IMR-90 (cell line): ENCODE measurements at regions not wholly inside any gene's neighbourhood (a gene's known extent, or its start where the extent isn't known, plus 50 kb on each side); places are given as distances from the start of the nearest gene placed in this dataset.
"Not testable (repeated sequence)": the region's sequence is repeated elsewhere in the genome, so short reads cannot be mapped to it uniquely, and the experiment has no call there.

ENCODE experiments used
- ATAC-seq: fragments of 200-7000 bp; cut with Tn5 transposase; 2 replicates; pipeline ENCODE4 v1.9.1; 2020; ENCODE audit warnings: low read depth, mild to moderate bottlenecking, moderate library complexity
- BruUV-seq: library from RNA; stranded (reverse); fragments of 400-500 nt; replicated peaks from 2 replicates; lab custom pipeline; 2021; lab: Mats Ljungman, UMichigan
- CTCF ChIA-PET: fragments of 300-600 bp; formaldehyde crosslinking; extraction: SDS; loops from one replicate; lab custom pipeline; 2021; ENCODE audit warnings: antibody characterized with exemption; lab: Yijun Ruan, JAX
- POLR2A ChIA-PET: fragments of 300-600 bp; sonication (Branson Sonifier 250); formaldehyde crosslinking; loops from one replicate; lab custom pipeline; 2022; ENCODE audit warnings: antibody characterized with exemption; ENCODE audit not compliant: unreplicated experiment; lab: Charles Lee
- DNase-seq: peaks from one replicate; pipeline ENCODE4 v3.0.0; 2013
- H2AFZ ChIP-seq: replicated peaks from 2 replicates; pipeline ENCODE3; 2013; ENCODE audit warnings: low read length, mild to moderate bottlenecking; ENCODE audit not compliant: poor library complexity
- H2AK5ac ChIP-seq: 2 replicates; pipeline ENCODE4 v1.6.1; 2013; ENCODE audit warnings: low read depth, low read length, inconsistent platforms
- H2AK9ac ChIP-seq: replicated peaks from 2 replicates; pipeline ENCODE3; 2013; ENCODE audit warnings: mild to moderate bottlenecking, low read depth, low read length, moderate library complexity; ENCODE audit not compliant: poor library complexity
- H2BK120ac ChIP-seq: 2 replicates; pipeline ENCODE4 v1.6.1; 2013; ENCODE audit warnings: low read depth, low read length, inconsistent platforms
- H2BK15ac ChIP-seq: 3 replicates; pipeline ENCODE4 v1.6.1; 2013; ENCODE audit warnings: low read depth, low read length, inconsistent platforms
- H2BK20ac ChIP-seq: 2 replicates; pipeline ENCODE4 v1.6.1; 2013; ENCODE audit warnings: low read depth, mild to moderate bottlenecking, inconsistent platforms, low read length, moderate library complexity
- H2BK5ac ChIP-seq: 2 replicates; pipeline ENCODE4 v1.6.1; 2013; ENCODE audit warnings: mild to moderate bottlenecking, low read depth, low read length, inconsistent platforms; ENCODE audit not compliant: poor library complexity, severe bottlenecking
- H3K14ac ChIP-seq: replicated peaks from 2 replicates; pipeline ENCODE4 v1.6.1; 2013; ENCODE audit warnings: low read depth, low read length, inconsistent platforms
- H3K18ac ChIP-seq: 2 replicates; pipeline ENCODE4 v1.6.1; 2013; ENCODE audit warnings: low read depth, low read length, control low read depth
- H3K23ac ChIP-seq: 2 replicates; pipeline ENCODE4 v1.6.1; 2013; ENCODE audit warnings: low read depth, low read length, inconsistent platforms
- H3K27ac ChIP-seq: 2 replicates; pipeline ENCODE4 v1.5.1; 2013; ENCODE audit warnings: mild to moderate bottlenecking, control low read depth, low read length; ENCODE audit not compliant: insufficient read depth
- H3K27me3 ChIP-seq: 2 replicates; pipeline ENCODE4 v1.6.1; 2013; ENCODE audit warnings: low read length; ENCODE audit not compliant: control insufficient read depth, insufficient read depth
- H3K36me3 ChIP-seq: 2 replicates; pipeline ENCODE4 v1.6.1; 2013; ENCODE audit warnings: low read length, mixed read lengths; ENCODE audit not compliant: control insufficient read depth, insufficient read depth
- H3K4ac ChIP-seq: 2 replicates; pipeline ENCODE4 v1.6.1; 2013; ENCODE audit warnings: low read depth, low read length, inconsistent platforms
- H3K4me1 ChIP-seq: 2 replicates; pipeline ENCODE4 v1.6.1; 2013; ENCODE audit warnings: low read length, mixed read lengths; ENCODE audit not compliant: control insufficient read depth, insufficient read depth
- H3K4me2 ChIP-seq: 2 replicates; pipeline ENCODE4 v1.6.1; 2013; ENCODE audit warnings: low read depth, mild to moderate bottlenecking, control low read depth, low read length, moderate library complexity
- H3K4me3 ChIP-seq: 2 replicates; pipeline ENCODE4 v1.5.1; 2013; ENCODE audit warnings: low read depth, mild to moderate bottlenecking, control low read depth, low read length, moderate library complexity; ENCODE audit not compliant: insufficient read depth
- H3K56ac ChIP-seq: 2 replicates; pipeline ENCODE4 v1.6.1; 2013; ENCODE audit warnings: low read length, inconsistent platforms; ENCODE audit not compliant: insufficient read depth; ENCODE audit errors: extremely low read depth
- H3K79me1 ChIP-seq, 2 experiments: 2 replicates each; pipeline ENCODE4 v1.6.1; 2013; ENCODE audit warnings: low read length in 2 of 2, inconsistent platforms in 1 of 2, low read depth in 1 of 2
- H3K9ac ChIP-seq: 2 replicates; pipeline ENCODE4 v1.6.1; 2013; ENCODE audit warnings: low read depth, low read length, control low read depth
- H3K9me1 ChIP-seq: 2 replicates; pipeline ENCODE4 v1.6.1; 2013; ENCODE audit warnings: low read length, inconsistent platforms; ENCODE audit not compliant: insufficient read depth
- H3K9me3 ChIP-seq: 2 replicates; pipeline ENCODE4 v1.6.1; 2013; ENCODE audit warnings: low read length; ENCODE audit not compliant: control insufficient read depth, insufficient read depth
- H4K20me1 ChIP-seq: 2 replicates; pipeline ENCODE4 v1.6.1; 2013; ENCODE audit warnings: low read length, inconsistent platforms; ENCODE audit not compliant: insufficient read depth
- H4K5ac ChIP-seq: 2 replicates; pipeline ENCODE4 v1.6.1; 2013; ENCODE audit warnings: mild to moderate bottlenecking, low read depth, low read length, control low read depth
- H4K8ac ChIP-seq, 2 experiments: 2 replicates each; pipeline ENCODE4 v1.6.1; 2013; ENCODE audit warnings: low read depth in 2 of 2, low read length in 2 of 2, control low read depth in 1 of 2, inconsistent platforms in 1 of 2
- H4K91ac ChIP-seq: 2 replicates; pipeline ENCODE4 v1.6.1; 2013; ENCODE audit warnings: low read depth, low read length, inconsistent platforms; ENCODE audit not compliant: insufficient read depth
- WGBS, 2 experiments: methylation state at CpG; one replicate each; pipeline versions ENCODE4 v1.1.5 to v1.1.7; 2013; ENCODE audit warnings: missing lambda C conversion rate in 2 of 2; ENCODE audit not compliant: insufficient read length in 1 of 2; ENCODE audit errors: extremely low coverage in 2 of 2; 5-methylcytosine and 5-hydroxymethylcytosine counted together
- dilution Hi-C: fragments of 300-500 bp; cut with HindIII; formaldehyde crosslinking; loops from one replicate; pipeline ENCODE4 v1.14.3; 2018; ENCODE audit warnings: low sequenced_read_pairs; ENCODE audit not compliant: unreplicated experiment
- in situ Hi-C: fragments of 300-500 bp; cut with MboI; formaldehyde crosslinking; loops from 3 replicates; pipeline ENCODE4 v1.14.3; 2019; ENCODE audit warnings: low sequenced_read_pairs, inconsistent platforms, mixed read lengths
- intact Hi-C: fragments of 100-400 bp; cut with micrococcal nuclease; formaldehyde crosslinking; loops from 2 replicates; pipeline ENCODE4 v1.10.0; 2022

DNA sequence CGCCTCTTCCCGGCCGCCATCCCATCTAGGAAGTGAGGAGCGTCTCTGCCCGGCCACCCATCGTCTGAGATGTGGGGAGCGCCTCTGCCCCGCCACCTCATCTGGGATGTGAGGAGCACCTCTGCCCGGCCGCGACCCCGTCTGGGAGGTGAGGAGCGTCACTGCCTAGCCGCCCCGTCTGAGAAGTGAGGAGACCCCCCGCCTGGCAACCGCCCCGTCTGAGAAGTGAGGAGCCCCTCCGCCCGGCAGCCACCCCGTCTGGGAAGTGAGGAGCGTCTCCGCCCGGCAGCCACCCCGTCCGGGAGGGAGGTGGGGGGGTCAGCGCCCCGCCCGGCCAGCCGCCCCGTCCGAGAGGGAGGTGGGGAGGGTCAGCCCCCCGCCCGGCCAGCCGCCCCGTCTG, 59.7 kb downstream of the ANXA2R start:
- H3K36me3 ChIP-seq, H2AK5ac ChIP-seq, H3K4ac ChIP-seq, H3K56ac ChIP-seq, H4K5ac ChIP-seq, H2AK9ac ChIP-seq, H3K27ac ChIP-seq, H2BK20ac ChIP-seq, H3K23ac ChIP-seq, H2BK5ac ChIP-seq, H4K8ac ChIP-seq, in situ Hi-C loops, H4K20me1 ChIP-seq, H3K27me3 ChIP-seq, H3K4me2 ChIP-seq, H3K9me3 ChIP-seq, POLR2A ChIA-PET, H2BK15ac ChIP-seq, H3K14ac ChIP-seq, H3K18ac ChIP-seq, H3K9ac ChIP-seq, CTCF ChIA-PET, intact Hi-C loops, ATAC-seq, H2BK120ac ChIP-seq, BruUV-seq, H3K4me3 ChIP-seq, H2AFZ ChIP-seq, H3K4me1 ChIP-seq, H3K9me1 ChIP-seq, H4K91ac ChIP-seq, dilution Hi-C loops, DNase-seq: not testable (repeated sequence)
- 100% methylated on average over 3 of the region's 36 CpGs; no CpG with 5 or more reads in 1 of the 2 experiments for WGBS, 2 experiments
- H3K79me1 ChIP-seq, result peaks cover 4 to 11% of the 10 kb centered on the region in 2 experiments; a peak in 3 of 4 replicates

DNA sequence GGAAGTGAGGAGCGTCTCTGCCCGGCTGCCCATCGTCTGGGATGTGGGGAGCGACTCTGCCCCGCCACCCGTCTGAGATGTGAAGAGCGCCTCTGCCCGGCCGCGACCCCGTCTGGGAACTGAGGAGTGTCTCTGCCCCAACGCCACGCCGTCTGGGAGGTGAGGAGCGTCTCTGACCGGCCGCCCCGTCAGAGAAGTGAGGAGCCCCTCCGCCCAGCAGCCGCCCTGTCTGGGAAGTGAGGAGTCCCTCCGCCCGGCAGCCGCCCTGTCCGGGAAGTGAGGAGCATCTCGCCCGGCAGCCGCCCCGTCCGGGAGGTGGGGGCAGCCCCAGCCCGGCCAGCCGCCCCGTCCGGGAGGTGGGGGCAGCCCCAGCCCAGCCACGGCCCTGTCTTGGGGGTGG, 60.9 kb downstream of the ANXA2R start:
- H3K4me3 ChIP-seq, H3K4me2 ChIP-seq, H2BK20ac ChIP-seq, H3K4ac ChIP-seq, H3K27ac ChIP-seq, BruUV-seq, H3K56ac ChIP-seq, dilution Hi-C loops, H4K91ac ChIP-seq, H3K79me1 ChIP-seq, H3K9me3 ChIP-seq, H3K36me3 ChIP-seq, H3K23ac ChIP-seq, in situ Hi-C loops, intact Hi-C loops, H2AFZ ChIP-seq, H2BK120ac ChIP-seq, H3K14ac ChIP-seq, H3K9me1 ChIP-seq, H2AK9ac ChIP-seq, POLR2A ChIA-PET, H3K18ac ChIP-seq, H2BK5ac ChIP-seq, H4K5ac ChIP-seq, H2AK5ac ChIP-seq, DNase-seq, H4K8ac ChIP-seq, H4K20me1 ChIP-seq, ATAC-seq, H2BK15ac ChIP-seq, CTCF ChIA-PET, H3K4me1 ChIP-seq, H3K9ac ChIP-seq, H3K27me3 ChIP-seq: not testable (repeated sequence)
- 94% methylated on average over 7 of the region's 34 CpGs; no CpG with 5 or more reads in 1 of the 2 experiments for WGBS, 2 experiments
